ENCODE measurements at regions not wholly inside any gene's neighbourhood (a gene's known extent, or its start where the extent isn't known, plus 50 kb on each side); places are given as distances from the start of the nearest gene placed in this dataset.

DNA sequence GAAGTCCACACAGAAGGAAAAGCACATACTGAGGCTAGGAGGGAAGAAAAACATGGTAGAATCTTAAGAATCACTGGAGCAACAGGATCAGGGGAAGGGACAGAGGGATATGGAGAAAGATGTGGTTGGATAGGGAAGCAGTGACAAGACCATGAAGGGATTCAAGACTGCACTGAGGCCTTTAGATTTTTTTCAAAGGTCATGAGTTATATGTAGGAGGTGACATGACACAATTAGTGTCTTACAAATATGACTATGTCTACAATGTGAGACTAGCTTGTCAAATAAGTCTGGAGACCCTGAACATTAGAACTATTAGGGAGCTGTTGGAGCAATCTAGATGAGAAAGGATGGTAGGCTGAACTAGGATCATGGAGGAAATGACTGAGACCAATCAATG lies 1130.3 kb upstream of the ZEB2 start:
- no peak overlapping the region for H3K4me3 Mint-ChIP-seq
- DNase-seq (ENCODE audit: low spot score) (no peak), ATAC-seq (no peak)
- H3K36me3 ChIP-seq (ENCODE audit: insufficient read depth) = no peaks in the 10 kb centered on the region
- no peak overlapping the region for H2AFZ ChIP-seq
- H4K20me1 ChIP-seq (replicated peaks; ENCODE audit: insufficient read depth) = no peaks in the 10 kb centered on the region
- no peak overlapping the region for H3K4me2 ChIP-seq
- no peaks in the 10 kb centered on the region for H3K79me2 ChIP-seq (replicated peaks; ENCODE audit: insufficient read depth)
- H3K27ac Mint-ChIP-seq = no peak overlapping the region
- peaks cover 3% of the 10 kb centered on the region for H3K27me3 Mint-ChIP-seq (ENCODE audit: insufficient read depth, low read depth, poor library complexity)
- no peak overlapping the region for H3K27ac ChIP-seq (ENCODE audit: low read depth)
- no peak overlapping the region for H3K4me3 ChIP-seq
- H3K9me2 ChIP-seq (ENCODE audit: insufficient read depth) = peaks cover 9% of the 10 kb centered on the region; the same call in 1 of the 2 replicates
- H3K27me3 ChIP-seq (ENCODE audit: insufficient read depth) = no peaks in the 10 kb centered on the region
- H3K9me3 Mint-ChIP-seq = no peaks in the 10 kb centered on the region
- no peaks in the 10 kb centered on the region for H3K4me1 ChIP-seq (ENCODE audit: insufficient read depth)
- no peaks in the 10 kb centered on the region for H3F3A ChIP-seq (replicated peaks; ENCODE audit: low read depth)
- no peaks in the 10 kb centered on the region for H3K4me1 Mint-ChIP-seq
- no peak for TF ChIP-seq EZH2phosphoT487 (IDR thresholded peaks at IDR 0.05; ENCODE audit: unreplicated experiment)
- no peaks in the 10 kb centered on the region for H3K36me3 Mint-ChIP-seq (ENCODE audit: low read depth)

DNA sequence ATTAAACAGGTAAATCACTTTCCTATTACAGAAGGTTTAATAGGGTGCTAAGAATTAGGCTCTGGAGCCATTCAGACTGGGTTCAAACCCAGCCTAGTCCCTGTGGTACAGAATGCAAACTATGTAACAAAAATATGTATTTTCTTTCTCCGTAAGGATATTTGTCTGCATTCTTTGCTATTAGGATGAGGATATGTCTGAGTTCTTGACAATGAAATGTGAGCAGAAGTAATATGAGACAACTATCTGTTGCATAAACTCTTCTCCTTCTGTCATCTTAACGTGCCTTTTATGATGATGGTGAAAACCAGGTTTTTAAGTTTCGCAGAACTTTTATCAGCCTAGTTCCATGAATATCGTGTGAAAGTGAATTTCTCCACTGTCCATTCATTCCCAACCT lies 1129.1 kb upstream of the ZEB2 start:
- Histone ChIP-seq H3K27me3 (ENCODE audit: insufficient read depth) (no peaks in the 10 kb centered on the region), H3K4me3 (no peak overlapping the region), H2AFZ (no peak overlapping the region), H3F3A (replicated peaks; ENCODE audit: low read depth) (no peaks in the 10 kb centered on the region), H3K4me2 (no peak overlapping the region), H3K9me2 (ENCODE audit: insufficient read depth) (peaks cover 9% of the 10 kb centered on the region; the same call in 1 of the 2 replicates), H3K36me3 (ENCODE audit: insufficient read depth) (no peaks in the 10 kb centered on the region), H4K20me1 (replicated peaks; ENCODE audit: insufficient read depth) (no peaks in the 10 kb centered on the region), H3K27ac (ENCODE audit: low read depth) (no peak overlapping the region), H3K79me2 (replicated peaks; ENCODE audit: insufficient read depth) (no peaks in the 10 kb centered on the region), H3K4me1 (ENCODE audit: insufficient read depth) (0 out of 2 replicates have a peak, but pooled peaks cover 10% of the 10 kb centered on the region)
- ATAC-seq (no peak), DNase-seq (ENCODE audit: low spot score) (no peak)
- no peak overlapping the region for H3K4me3 Mint-ChIP-seq
- H3K27ac Mint-ChIP-seq = no peak overlapping the region
- no peaks in the 10 kb centered on the region for H3K9me3 Mint-ChIP-seq
- peaks cover 4% of the 10 kb centered on the region; the same call in 2 of the 3 replicates for H3K4me1 Mint-ChIP-seq
- H3K36me3 Mint-ChIP-seq (ENCODE audit: low read depth) = no peaks in the 10 kb centered on the region
- peaks cover 3% of the 10 kb centered on the region for H3K27me3 Mint-ChIP-seq (ENCODE audit: insufficient read depth, low read depth, poor library complexity)
- TF ChIP-seq, protein P1, sequence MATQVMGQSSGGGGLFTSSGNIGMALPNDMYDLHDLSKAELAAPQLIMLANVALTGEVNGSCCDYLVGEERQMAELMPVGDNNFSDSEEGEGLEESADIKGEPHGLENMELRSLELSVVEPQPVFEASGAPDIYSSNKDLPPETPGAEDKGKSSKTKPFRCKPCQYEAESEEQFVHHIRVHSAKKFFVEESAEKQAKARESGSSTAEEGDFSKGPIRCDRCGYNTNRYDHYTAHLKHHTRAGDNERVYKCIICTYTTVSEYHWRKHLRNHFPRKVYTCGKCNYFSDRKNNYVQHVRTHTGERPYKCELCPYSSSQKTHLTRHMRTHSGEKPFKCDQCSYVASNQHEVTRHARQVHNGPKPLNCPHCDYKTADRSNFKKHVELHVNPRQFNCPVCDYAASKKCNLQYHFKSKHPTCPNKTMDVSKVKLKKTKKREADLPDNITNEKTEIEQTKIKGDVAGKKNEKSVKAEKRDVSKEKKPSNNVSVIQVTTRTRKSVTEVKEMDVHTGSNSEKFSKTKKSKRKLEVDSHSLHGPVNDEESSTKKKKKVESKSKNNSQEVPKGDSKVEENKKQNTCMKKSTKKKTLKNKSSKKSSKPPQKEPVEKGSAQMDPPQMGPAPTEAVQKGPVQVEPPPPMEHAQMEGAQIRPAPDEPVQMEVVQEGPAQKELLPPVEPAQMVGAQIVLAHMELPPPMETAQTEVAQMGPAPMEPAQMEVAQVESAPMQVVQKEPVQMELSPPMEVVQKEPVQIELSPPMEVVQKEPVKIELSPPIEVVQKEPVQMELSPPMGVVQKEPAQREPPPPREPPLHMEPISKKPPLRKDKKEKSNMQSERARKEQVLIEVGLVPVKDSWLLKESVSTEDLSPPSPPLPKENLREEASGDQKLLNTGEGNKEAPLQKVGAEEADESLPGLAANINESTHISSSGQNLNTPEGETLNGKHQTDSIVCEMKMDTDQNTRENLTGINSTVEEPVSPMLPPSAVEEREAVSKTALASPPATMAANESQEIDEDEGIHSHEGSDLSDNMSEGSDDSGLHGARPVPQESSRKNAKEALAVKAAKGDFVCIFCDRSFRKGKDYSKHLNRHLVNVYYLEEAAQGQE (IDR thresholded peaks at IDR 0.05; ENCODE audit: unreplicated experiment) = no peak
- TF ChIP-seq JUNB (IDR thresholded peaks at IDR 0.05; ENCODE audit: unreplicated experiment) = no peak
- TF ChIP-seq NANOG (IDR thresholded peaks at IDR 0.05; ENCODE audit: borderline replicate concordance) = no peak
- TF ChIP-seq, protein P2, sequence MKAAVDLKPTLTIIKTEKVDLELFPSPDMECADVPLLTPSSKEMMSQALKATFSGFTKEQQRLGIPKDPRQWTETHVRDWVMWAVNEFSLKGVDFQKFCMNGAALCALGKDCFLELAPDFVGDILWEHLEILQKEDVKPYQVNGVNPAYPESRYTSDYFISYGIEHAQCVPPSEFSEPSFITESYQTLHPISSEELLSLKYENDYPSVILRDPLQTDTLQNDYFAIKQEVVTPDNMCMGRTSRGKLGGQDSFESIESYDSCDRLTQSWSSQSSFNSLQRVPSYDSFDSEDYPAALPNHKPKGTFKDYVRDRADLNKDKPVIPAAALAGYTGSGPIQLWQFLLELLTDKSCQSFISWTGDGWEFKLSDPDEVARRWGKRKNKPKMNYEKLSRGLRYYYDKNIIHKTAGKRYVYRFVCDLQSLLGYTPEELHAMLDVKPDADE (IDR thresholded peaks at IDR 0.05) = no peak
- TF ChIP-seq EZH2 (IDR thresholded peaks at IDR 0.05; ENCODE audit: low read depth, unreplicated experiment) = no peak
- TF ChIP-seq, protein P3, sequence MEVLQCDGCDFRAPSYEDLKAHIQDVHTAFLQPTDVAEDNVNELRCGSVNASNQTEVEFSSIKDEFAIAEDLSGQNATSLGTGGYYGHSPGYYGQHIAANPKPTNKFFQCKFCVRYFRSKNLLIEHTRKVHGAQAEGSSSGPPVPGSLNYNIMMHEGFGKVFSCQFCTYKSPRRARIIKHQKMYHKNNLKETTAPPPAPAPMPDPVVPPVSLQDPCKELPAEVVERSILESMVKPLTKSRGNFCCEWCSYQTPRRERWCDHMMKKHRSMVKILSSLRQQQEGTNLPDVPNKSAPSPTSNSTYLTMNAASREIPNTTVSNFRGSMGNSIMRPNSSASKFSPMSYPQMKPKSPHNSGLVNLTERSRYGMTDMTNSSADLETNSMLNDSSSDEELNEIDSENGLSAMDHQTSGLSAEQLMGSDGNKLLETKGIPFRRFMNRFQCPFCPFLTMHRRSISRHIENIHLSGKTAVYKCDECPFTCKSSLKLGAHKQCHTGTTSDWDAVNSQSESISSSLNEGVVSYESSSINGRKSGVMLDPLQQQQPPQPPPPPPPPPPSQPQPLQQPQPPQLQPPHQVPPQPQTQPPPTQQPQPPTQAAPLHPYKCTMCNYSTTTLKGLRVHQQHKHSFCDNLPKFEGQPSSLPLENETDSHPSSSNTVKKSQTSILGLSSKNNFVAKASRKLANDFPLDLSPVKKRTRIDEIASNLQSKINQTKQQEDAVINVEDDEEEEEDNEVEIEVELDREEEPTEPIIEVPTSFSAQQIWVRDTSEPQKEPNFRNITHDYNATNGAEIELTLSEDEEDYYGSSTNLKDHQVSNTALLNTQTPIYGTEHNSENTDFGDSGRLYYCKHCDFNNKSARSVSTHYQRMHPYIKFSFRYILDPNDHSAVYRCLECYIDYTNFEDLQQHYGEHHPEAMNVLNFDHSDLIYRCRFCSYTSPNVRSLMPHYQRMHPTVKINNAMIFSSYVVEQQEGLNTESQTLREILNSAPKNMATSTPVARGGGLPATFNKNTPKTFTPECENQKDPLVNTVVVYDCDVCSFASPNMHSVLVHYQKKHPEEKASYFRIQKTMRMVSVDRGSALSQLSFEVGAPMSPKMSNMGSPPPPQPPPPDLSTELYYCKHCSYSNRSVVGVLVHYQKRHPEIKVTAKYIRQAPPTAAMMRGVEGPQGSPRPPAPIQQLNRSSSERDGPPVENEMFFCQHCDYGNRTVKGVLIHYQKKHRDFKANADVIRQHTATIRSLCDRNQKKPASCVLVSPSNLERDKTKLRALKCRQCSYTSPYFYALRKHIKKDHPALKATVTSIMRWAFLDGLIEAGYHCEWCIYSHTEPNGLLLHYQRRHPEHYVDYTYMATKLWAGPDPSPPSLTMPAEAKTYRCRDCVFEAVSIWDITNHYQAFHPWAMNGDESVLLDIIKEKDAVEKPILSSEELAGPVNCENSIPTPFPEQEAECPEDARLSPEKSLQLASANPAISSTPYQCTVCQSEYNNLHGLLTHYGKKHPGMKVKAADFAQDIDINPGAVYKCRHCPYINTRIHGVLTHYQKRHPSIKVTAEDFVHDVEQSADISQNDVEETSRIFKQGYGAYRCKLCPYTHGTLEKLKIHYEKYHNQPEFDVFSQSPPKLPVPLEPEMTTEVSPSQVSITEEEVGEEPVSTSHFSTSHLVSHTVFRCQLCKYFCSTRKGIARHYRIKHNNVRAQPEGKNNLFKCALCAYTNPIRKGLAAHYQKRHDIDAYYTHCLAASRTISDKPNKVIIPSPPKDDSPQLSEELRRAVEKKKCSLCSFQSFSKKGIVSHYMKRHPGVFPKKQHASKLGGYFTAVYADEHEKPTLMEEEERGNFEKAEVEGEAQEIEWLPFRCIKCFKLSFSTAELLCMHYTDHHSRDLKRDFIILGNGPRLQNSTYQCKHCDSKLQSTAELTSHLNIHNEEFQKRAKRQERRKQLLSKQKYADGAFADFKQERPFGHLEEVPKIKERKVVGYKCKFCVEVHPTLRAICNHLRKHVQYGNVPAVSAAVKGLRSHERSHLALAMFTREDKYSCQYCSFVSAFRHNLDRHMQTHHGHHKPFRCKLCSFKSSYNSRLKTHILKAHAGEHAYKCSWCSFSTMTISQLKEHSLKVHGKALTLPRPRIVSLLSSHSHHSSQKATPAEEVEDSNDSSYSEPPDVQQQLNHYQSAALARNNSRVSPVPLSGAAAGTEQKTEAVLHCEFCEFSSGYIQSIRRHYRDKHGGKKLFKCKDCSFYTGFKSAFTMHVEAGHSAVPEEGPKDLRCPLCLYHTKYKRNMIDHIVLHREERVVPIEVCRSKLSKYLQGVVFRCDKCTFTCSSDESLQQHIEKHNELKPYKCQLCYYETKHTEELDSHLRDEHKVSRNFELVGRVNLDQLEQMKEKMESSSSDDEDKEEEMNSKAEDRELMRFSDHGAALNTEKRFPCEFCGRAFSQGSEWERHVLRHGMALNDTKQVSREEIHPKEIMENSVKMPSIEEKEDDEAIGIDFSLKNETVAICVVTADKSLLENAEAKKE (CRISPR knock-in tag; IDR thresholded peaks at IDR 0.05) = no peak
- TF ChIP-seq, protein P4, sequence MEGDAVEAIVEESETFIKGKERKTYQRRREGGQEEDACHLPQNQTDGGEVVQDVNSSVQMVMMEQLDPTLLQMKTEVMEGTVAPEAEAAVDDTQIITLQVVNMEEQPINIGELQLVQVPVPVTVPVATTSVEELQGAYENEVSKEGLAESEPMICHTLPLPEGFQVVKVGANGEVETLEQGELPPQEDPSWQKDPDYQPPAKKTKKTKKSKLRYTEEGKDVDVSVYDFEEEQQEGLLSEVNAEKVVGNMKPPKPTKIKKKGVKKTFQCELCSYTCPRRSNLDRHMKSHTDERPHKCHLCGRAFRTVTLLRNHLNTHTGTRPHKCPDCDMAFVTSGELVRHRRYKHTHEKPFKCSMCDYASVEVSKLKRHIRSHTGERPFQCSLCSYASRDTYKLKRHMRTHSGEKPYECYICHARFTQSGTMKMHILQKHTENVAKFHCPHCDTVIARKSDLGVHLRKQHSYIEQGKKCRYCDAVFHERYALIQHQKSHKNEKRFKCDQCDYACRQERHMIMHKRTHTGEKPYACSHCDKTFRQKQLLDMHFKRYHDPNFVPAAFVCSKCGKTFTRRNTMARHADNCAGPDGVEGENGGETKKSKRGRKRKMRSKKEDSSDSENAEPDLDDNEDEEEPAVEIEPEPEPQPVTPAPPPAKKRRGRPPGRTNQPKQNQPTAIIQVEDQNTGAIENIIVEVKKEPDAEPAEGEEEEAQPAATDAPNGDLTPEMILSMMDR (conservative IDR thresholded peaks at IDR 0.05; ENCODE audit: low read depth in 2 of 2) = no peak
- no peak for TF ChIP-seq EZH2phosphoT487 (IDR thresholded peaks at IDR 0.05; ENCODE audit: unreplicated experiment)
- TF ChIP-seq STAT1 (IDR thresholded peaks at IDR 0.05; ENCODE audit: unreplicated experiment) = no peak
- TF ChIP-seq CREB1 (CRISPR knock-in tag; IDR thresholded peaks at IDR 0.05; ENCODE audit: low read depth) = no peak

All from GM23338 (cell line).